ENCODE measurements at regions not wholly inside any gene's neighbourhood (a gene's known extent, or its start where the extent isn't known, plus 50 kb on each side); places are given as distances from the start of the nearest gene placed in this dataset.

DNA sequence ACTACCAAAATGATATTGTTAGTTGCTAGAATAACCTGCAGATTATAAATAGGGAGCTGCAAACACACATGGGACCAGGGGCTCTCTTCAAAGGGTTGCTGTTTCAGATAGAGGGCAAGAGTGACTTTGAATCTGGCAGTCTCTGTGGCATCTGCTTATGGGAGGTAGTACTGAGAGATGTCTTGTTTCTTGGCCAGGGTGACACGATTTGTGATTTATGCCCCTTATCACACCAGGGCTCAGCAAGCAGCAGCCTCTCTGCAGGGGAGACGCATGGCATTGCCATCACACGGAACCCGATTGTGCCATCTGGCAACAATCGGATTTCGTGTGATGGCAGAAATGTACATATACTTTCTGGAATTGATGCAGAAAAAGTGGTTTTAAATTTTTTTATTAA is 615.6 kb downstream of the ZNF608 start (continued):
- no peak for TF ChIP-seq NR2F2 (IDR thresholded peaks at IDR 0.05)
- TF ChIP-seq YY1 (IDR thresholded peaks at IDR 0.05), result no peak
- no peak for TF ChIP-seq TAF1 (conservative IDR thresholded peaks at IDR 0.05)
- TF ChIP-seq RXRA (IDR thresholded peaks at IDR 0.05), result no peak
- no peak for TF ChIP-seq FOXA2 (IDR thresholded peaks at IDR 0.05)

DNA sequence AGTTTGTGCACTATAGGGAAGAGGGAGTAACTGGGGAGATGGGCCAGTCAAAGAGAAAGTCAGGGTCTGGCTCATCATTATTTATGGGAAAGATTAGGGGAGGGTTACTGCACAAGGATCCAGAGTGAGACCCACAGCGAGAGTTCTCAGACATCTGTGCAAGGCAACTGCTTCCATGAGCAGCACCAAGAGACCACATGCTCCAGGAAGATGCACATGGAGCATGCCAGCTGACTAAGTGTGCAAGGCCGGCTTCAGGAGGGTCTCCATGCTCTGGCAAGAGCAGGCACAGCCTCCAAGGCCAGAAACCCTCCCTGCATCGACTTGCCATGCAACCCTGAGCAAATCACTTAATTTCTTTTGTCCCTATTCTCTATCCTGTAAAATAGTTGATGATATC is 616.9 kb downstream of the CSNK1G3 start:
- Histone ChIP-seq H3K9me3 (ENCODE audit: control insufficient read depth in 4 of 4, low read length in 3 of 4) (no peaks in the 10 kb centered on the region), H3K27ac (ENCODE audit: low read depth in 1 of 2, low read length in 2 of 2) (no peak overlapping the region), H3K4me1 (ENCODE audit: control insufficient read depth in 4 of 4, insufficient read depth in 4 of 4, low read length in 3 of 4) (no peaks in the 10 kb centered on the region), H3K4me3 (ENCODE audit: low read depth in 1 of 3, low read length in 3 of 3) (no peak overlapping the region), H3K36me3 (ENCODE audit: control insufficient read depth in 4 of 4, insufficient read depth in 3 of 4, low read depth in 1 of 4, low read length in 3 of 4) (no peaks in the 10 kb centered on the region), H3K9ac (ENCODE audit: low read depth in 1 of 2, low read length in 2 of 2) (no peak overlapping the region), H3K27me3 (ENCODE audit: control insufficient read depth in 4 of 4, insufficient read depth in 4 of 4, low read length in 3 of 4) (no peaks in the 10 kb centered on the region)
- TF ChIP-seq HNF4G (IDR thresholded peaks at IDR 0.05) (no peak), RAD21 (IDR thresholded peaks at IDR 0.05) (no peak), FOXA2 (IDR thresholded peaks at IDR 0.05) (no peak), SP1 (IDR thresholded peaks at IDR 0.05) (no peak), JUND (IDR thresholded peaks at IDR 0.05) (no peak), HNF4A (conservative IDR thresholded peaks at IDR 0.05) (no peak), GABPA (IDR thresholded peaks at IDR 0.05 in 1 of 2, conservative IDR thresholded peaks at IDR 0.05 in 1 of 2) (no peak), EGR1 (IDR thresholded peaks at IDR 0.05; ENCODE audit: low read depth in 2 of 2) (no peak), YY1 (IDR thresholded peaks at IDR 0.05) (no peak), TAF1 (conservative IDR thresholded peaks at IDR 0.05) (no peak), NR2F2 (IDR thresholded peaks at IDR 0.05) (no peak), RXRA (IDR thresholded peaks at IDR 0.05) (no peak), FOXA1 (IDR thresholded peaks at IDR 0.05) (no peak)
- TF ChIP-seq, protein P1, sequence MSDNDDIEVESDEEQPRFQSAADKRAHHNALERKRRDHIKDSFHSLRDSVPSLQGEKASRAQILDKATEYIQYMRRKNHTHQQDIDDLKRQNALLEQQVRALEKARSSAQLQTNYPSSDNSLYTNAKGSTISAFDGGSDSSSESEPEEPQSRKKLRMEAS (IDR thresholded peaks at IDR 0.05), result no peak
- TF ChIP-seq, protein P2, sequence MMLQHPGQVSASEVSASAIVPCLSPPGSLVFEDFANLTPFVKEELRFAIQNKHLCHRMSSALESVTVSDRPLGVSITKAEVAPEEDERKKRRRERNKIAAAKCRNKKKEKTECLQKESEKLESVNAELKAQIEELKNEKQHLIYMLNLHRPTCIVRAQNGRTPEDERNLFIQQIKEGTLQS (IDR thresholded peaks at IDR 0.05), result no peak
- TF ChIP-seq, protein P3, sequence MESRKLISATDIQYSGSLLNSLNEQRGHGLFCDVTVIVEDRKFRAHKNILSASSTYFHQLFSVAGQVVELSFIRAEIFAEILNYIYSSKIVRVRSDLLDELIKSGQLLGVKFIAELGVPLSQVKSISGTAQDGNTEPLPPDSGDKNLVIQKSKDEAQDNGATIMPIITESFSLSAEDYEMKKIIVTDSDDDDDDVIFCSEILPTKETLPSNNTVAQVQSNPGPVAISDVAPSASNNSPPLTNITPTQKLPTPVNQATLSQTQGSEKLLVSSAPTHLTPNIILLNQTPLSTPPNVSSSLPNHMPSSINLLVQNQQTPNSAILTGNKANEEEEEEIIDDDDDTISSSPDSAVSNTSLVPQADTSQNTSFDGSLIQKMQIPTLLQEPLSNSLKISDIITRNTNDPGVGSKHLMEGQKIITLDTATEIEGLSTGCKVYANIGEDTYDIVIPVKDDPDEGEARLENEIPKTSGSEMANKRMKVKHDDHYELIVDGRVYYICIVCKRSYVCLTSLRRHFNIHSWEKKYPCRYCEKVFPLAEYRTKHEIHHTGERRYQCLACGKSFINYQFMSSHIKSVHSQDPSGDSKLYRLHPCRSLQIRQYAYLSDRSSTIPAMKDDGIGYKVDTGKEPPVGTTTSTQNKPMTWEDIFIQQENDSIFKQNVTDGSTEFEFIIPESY (IDR thresholded peaks at IDR 0.05), result no peak
- TF ChIP-seq, protein P4, sequence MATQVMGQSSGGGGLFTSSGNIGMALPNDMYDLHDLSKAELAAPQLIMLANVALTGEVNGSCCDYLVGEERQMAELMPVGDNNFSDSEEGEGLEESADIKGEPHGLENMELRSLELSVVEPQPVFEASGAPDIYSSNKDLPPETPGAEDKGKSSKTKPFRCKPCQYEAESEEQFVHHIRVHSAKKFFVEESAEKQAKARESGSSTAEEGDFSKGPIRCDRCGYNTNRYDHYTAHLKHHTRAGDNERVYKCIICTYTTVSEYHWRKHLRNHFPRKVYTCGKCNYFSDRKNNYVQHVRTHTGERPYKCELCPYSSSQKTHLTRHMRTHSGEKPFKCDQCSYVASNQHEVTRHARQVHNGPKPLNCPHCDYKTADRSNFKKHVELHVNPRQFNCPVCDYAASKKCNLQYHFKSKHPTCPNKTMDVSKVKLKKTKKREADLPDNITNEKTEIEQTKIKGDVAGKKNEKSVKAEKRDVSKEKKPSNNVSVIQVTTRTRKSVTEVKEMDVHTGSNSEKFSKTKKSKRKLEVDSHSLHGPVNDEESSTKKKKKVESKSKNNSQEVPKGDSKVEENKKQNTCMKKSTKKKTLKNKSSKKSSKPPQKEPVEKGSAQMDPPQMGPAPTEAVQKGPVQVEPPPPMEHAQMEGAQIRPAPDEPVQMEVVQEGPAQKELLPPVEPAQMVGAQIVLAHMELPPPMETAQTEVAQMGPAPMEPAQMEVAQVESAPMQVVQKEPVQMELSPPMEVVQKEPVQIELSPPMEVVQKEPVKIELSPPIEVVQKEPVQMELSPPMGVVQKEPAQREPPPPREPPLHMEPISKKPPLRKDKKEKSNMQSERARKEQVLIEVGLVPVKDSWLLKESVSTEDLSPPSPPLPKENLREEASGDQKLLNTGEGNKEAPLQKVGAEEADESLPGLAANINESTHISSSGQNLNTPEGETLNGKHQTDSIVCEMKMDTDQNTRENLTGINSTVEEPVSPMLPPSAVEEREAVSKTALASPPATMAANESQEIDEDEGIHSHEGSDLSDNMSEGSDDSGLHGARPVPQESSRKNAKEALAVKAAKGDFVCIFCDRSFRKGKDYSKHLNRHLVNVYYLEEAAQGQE (IDR thresholded peaks at IDR 0.05), result no peak
- WGBS, result 92% methylated on average over 3 of the region's 3 CpGs
- DNase-seq (ENCODE audit: low spot score), result no peak
